ENCODE measurements at regions not wholly inside any gene's neighbourhood (a gene's known extent, or its start where the extent isn't known, plus 50 kb on each side); places are given as distances from the start of the nearest gene placed in this dataset.

- Histone ChIP-seq H3K27me3 (ENCODE audit: control insufficient read depth in 4 of 4, insufficient read depth in 4 of 4, low read length in 3 of 4) (no peaks in the 10 kb centered on the region), H3K4me1 (ENCODE audit: control insufficient read depth in 4 of 4, insufficient read depth in 4 of 4, low read length in 3 of 4) (no peaks in the 10 kb centered on the region), H3K9me3 (ENCODE audit: control insufficient read depth in 4 of 4, low read length in 3 of 4) (peaks cover 0 to 1% (median 0%) of the 10 kb centered on the region in 4 donors), H3K36me3 (ENCODE audit: control insufficient read depth in 4 of 4, insufficient read depth in 3 of 4, low read depth in 1 of 4, low read length in 3 of 4) (no peaks in the 10 kb centered on the region), H3K4me3 (ENCODE audit: low read depth in 1 of 3, low read length in 3 of 3) (no peak overlapping the region), H3K27ac (ENCODE audit: low read depth in 1 of 2, low read length in 2 of 2) (no peak overlapping the region), H3K9ac (ENCODE audit: low read depth in 1 of 2, low read length in 2 of 2) (no peak overlapping the region)
- DNase-seq (ENCODE audit: low spot score) = no peak
- no peak for TF ChIP-seq HNF4G (IDR thresholded peaks at IDR 0.05)
- TF ChIP-seq ZBTB33 (IDR thresholded peaks at IDR 0.05) = no peak
- TF ChIP-seq REST (IDR thresholded peaks at IDR 0.05) = no peak
- TF ChIP-seq EGR1 (IDR thresholded peaks at IDR 0.05; ENCODE audit: low read depth in 2 of 2) = no peak
- TF ChIP-seq JUND (IDR thresholded peaks at IDR 0.05) = no peak
- no peak for TF ChIP-seq SP1 (IDR thresholded peaks at IDR 0.05)
- TF ChIP-seq ATF3 (IDR thresholded peaks at IDR 0.05) = no peak
- TF ChIP-seq MAX (IDR thresholded peaks at IDR 0.05) = no peak
- no peak for TF ChIP-seq CTCF (IDR thresholded peaks at IDR 0.05; ENCODE audit: low read depth, low read length, missing input control)
- no peak for TF ChIP-seq YY1 (IDR thresholded peaks at IDR 0.05)
- no peak for TF ChIP-seq NR2F2 (IDR thresholded peaks at IDR 0.05)
- TF ChIP-seq FOXA2 (IDR thresholded peaks at IDR 0.05) = no peak
- no peak for TF ChIP-seq GABPA (IDR thresholded peaks at IDR 0.05 in 1 of 2, conservative IDR thresholded peaks at IDR 0.05 in 1 of 2)
- no peak for TF ChIP-seq FOXA1 (IDR thresholded peaks at IDR 0.05)
- WGBS = 68% methylated on average over 2 of the region's 2 CpGs
These were observed 302.2 kb upstream of the MAP2 start for GRCh38 chr2:209121691-209122090.

GRCh38 chr2:209125291-209125690, 298.6 kb upstream of the MAP2 start:
- H3K27ac ChIP-seq (ENCODE audit: low read depth in 1 of 2, low read length in 2 of 2) = no peak overlapping the region
- TF ChIP-seq SP1 (IDR thresholded peaks at IDR 0.05) = no peak
- TF ChIP-seq JUND (IDR thresholded peaks at IDR 0.05) = no peak
- TF ChIP-seq HNF4A (conservative IDR thresholded peaks at IDR 0.05) = no peak
- no peak for TF ChIP-seq ATF3 (IDR thresholded peaks at IDR 0.05)
- 80% methylated on average over 1 of the region's 1 CpG for WGBS

More at GRCh38 chr2:209125291-209125690, 298.6 kb upstream of the MAP2 start:
- Histone ChIP-seq H3K36me3 (ENCODE audit: control insufficient read depth in 4 of 4, insufficient read depth in 3 of 4, low read depth in 1 of 4, low read length in 3 of 4) (no peaks in the 10 kb centered on the region), H3K4me1 (ENCODE audit: control insufficient read depth in 4 of 4, insufficient read depth in 4 of 4, low read length in 3 of 4) (no peaks in the 10 kb centered on the region), H3K9me3 (ENCODE audit: control insufficient read depth in 4 of 4, low read length in 3 of 4) (peaks cover 0 to 1% (median 0%) of the 10 kb centered on the region in 4 donors), H3K27me3 (ENCODE audit: control insufficient read depth in 4 of 4, insufficient read depth in 4 of 4, low read length in 3 of 4) (no peaks in the 10 kb centered on the region), H3K9ac (ENCODE audit: low read depth in 1 of 2, low read length in 2 of 2) (no peak overlapping the region), H3K4me3 (ENCODE audit: low read depth in 1 of 3, low read length in 3 of 3) (no peak overlapping the region)
- DNase-seq (ENCODE audit: low spot score) = no peak
